HepG2 (cell line): ENCODE measurements at regions not wholly inside any gene's neighbourhood (a gene's known extent, or its start where the extent isn't known, plus 50 kb on each side); places are given as distances from the start of the nearest gene placed in this dataset.

Experiments used
- ATAC-seq: fragments of 200-7000 bp; cut with Tn5 transposase; 3 replicates; pipeline ENCODE4 v1.9.1; 2020; ENCODE audit warnings: mild to moderate bottlenecking, moderate library complexity
- BruUV-seq: library from RNA; stranded (reverse); fragments of 400-500 nt; replicated peaks from 2 replicates; lab custom pipeline; 2021; lab: Mats Ljungman, UMichigan
- CTCF ChIA-PET: fragments of 300-600 bp; formaldehyde crosslinking; extraction: SDS; loops from one replicate; lab custom pipeline; 2021; ENCODE audit warnings: low total read pairs, inconsistent platforms, low intra/inter-chr PET ratio; lab: Yijun Ruan, JAX
- POLR2A ChIA-PET: fragments of 350-600 bp; sonication (Branson Sonifier 250); formaldehyde crosslinking; loops from one replicate; lab custom pipeline; 2020; ENCODE audit warnings: antibody characterized with exemption, inconsistent platforms; lab: Yijun Ruan, JAX
- DNase-seq: peaks from one replicate; pipeline ENCODE4 v3.0.0-alpha.2; 2015; ENCODE audit warnings: low spot score
- FAIRE-seq: peaks from 3 replicates; lab custom pipeline; 2011; peaks lifted over from hg19 to GRCh38; lab: Jason Lieb, UNC
- H2AFZ ChIP-seq: one replicate; pipeline ENCODE4 v1.6.1; 2011; ENCODE audit warnings: low read length, inconsistent platforms
- H3K27ac ChIP-seq: fragments of 300-600 bp; 3 replicates; pipeline ENCODE4 v1.8.0; 2011; ENCODE audit warnings: mixed run types, mild to moderate bottlenecking, mixed read lengths, low read length, inconsistent platforms; ENCODE audit not compliant: insufficient read depth; ENCODE audit errors: extremely low read length
- H3K27me3 ChIP-seq, 2 experiments: fragments of 200-600 bp in 1 of 2; 2 replicates in 1 of 2; 3 replicates in 1 of 2; pipeline versions ENCODE4 v1.6.0 to v1.8.0; 2011; ENCODE audit warnings: low read length in 2 of 2, mild to moderate bottlenecking in 2 of 2, moderate library complexity in 2 of 2, inconsistent platforms in 1 of 2; ENCODE audit not compliant: insufficient read depth in 2 of 2, control insufficient read depth in 1 of 2
- H3K36me3 ChIP-seq, 2 experiments: fragments of 200-600 bp in 1 of 2; replicated peaks in 1 of 2; 2 replicates in 1 of 2; 3 replicates in 1 of 2; pipeline versions ENCODE4 v1.5.1 to v1.8.0; 2011; ENCODE audit warnings: low read length in 2 of 2, inconsistent platforms in 1 of 2; ENCODE audit not compliant: insufficient read depth in 2 of 2, control insufficient read depth in 1 of 2
- H3K4me1 ChIP-seq: 2 replicates; pipeline ENCODE4 v1.5.1; 2012; ENCODE audit warnings: low read length, inconsistent platforms; ENCODE audit not compliant: insufficient read depth
- H3K4me2 ChIP-seq: 2 replicates; pipeline ENCODE4 v1.6.0; 2011; ENCODE audit warnings: low read depth, low read length, inconsistent platforms
- H3K4me3 ChIP-seq, 3 experiments: fragments of 200-600 bp in 1 of 3; sonication (generic), shearing (Covaris generic) in 1 of 3; replicated peaks in 1 of 3; 2 replicates each; pipeline ENCODE4 v1.5.1; 2011 to 2016; ENCODE audit warnings: low read length in 3 of 3, inconsistent platforms in 2 of 3, low read depth in 2 of 3, mild to moderate bottlenecking in 2 of 3, control low read depth in 1 of 3, mixed read lengths in 1 of 3; ENCODE audit not compliant: insufficient read depth in 1 of 3
- H3K79me2 ChIP-seq: one replicate; pipeline ENCODE4 v1.6.1; 2011; ENCODE audit warnings: low read length, inconsistent platforms; ENCODE audit not compliant: insufficient read depth
- H3K9ac ChIP-seq: 2 replicates; pipeline ENCODE4 v1.6.0; 2011; ENCODE audit warnings: mild to moderate bottlenecking, low read depth, low read length, inconsistent platforms; ENCODE audit not compliant: insufficient read depth
- H3K9me3 ChIP-seq: 2 replicates; pipeline ENCODE4 v1.5.1; 2012; ENCODE audit warnings: mild to moderate bottlenecking, low read length
- H4K20me1 ChIP-seq: 2 replicates; pipeline ENCODE4 v1.6.0; 2011; ENCODE audit warnings: inconsistent platforms, mild to moderate bottlenecking, low read length, moderate library complexity; ENCODE audit not compliant: insufficient read depth
- CEBPB ChIP-seq: IDR thresholded peaks from 2 replicates; pipeline ENCODE4 v1.6.1; 2011; ENCODE audit warnings: low read depth, low read length, improper control_type of control experiment, borderline replicate concordance
- CREM ChIP-seq, 2 experiments: sonication (generic) in 1 of 2; formaldehyde crosslinking in 1 of 2; IDR thresholded peaks; 2 replicates each; pipeline versions ENCODE4 v1.4.0 to v1.6.1; 2016 to 2020; ENCODE audit warnings: antibody characterized with exemption in 1 of 2, mild to moderate bottlenecking in 1 of 2, missing genetic modification reagents in 1 of 2
- FOXK2 ChIP-seq: fragments of 450-650 bp; IDR thresholded peaks from 2 replicates; pipeline ENCODE4 v1.6.1; 2016
- GPN1 ChIP-seq: sonication (generic); formaldehyde crosslinking; IDR thresholded peaks from 2 replicates; pipeline ENCODE4 v1.5.1; 2020; ENCODE audit warnings: missing genetic modification reagents, borderline replicate concordance
- NR3C1 ChIP-seq: sonication (generic); formaldehyde crosslinking; IDR thresholded peaks from 2 replicates; pipeline ENCODE4 v1.4.0; 2020; ENCODE audit warnings: missing genetic modification reagents
- PATZ1 ChIP-seq: sonication (generic); formaldehyde crosslinking; IDR thresholded peaks from 2 replicates; pipeline ENCODE4 v1.4.0; 2020; ENCODE audit warnings: missing genetic modification reagents
- POGZ ChIP-seq: sonication (generic); formaldehyde crosslinking; IDR thresholded peaks from 2 replicates; pipeline ENCODE4 v1.4.0; 2020; ENCODE audit warnings: mild to moderate bottlenecking, missing genetic modification reagents
- PTBP1 ChIP-seq: fragments of 200-400 bp; formaldehyde crosslinking; IDR thresholded peaks from 2 replicates; pipeline ENCODE4 v1.6.1; 2018; ENCODE audit warnings: low read length, low read depth; ENCODE audit not compliant: poor library complexity, severe bottlenecking
- SP4 ChIP-seq: sonication (generic); formaldehyde crosslinking; IDR thresholded peaks from 2 replicates; pipeline ENCODE4 v1.8.1; 2023; ENCODE audit warnings: mild to moderate bottlenecking, missing genetic modification reagents
- ZBTB38 ChIP-seq: sonication (generic); formaldehyde crosslinking; IDR thresholded peaks from 2 replicates; pipeline ENCODE4 v1.5.1; 2020; ENCODE audit warnings: mild to moderate bottlenecking, missing genetic modification reagents
- ZC3H4 ChIP-seq: sonication (generic); formaldehyde crosslinking; IDR thresholded peaks from 2 replicates; pipeline ENCODE4 v1.4.0; 2020; ENCODE audit warnings: missing genetic modification reagents, borderline replicate concordance
- ZNF512 ChIP-seq: sonication (generic); formaldehyde crosslinking; IDR thresholded peaks from 2 replicates; pipeline ENCODE4 v1.4.0; 2020; ENCODE audit warnings: mild to moderate bottlenecking, missing genetic modification reagents
- ZNF556 ChIP-seq: sonication (generic); formaldehyde crosslinking; IDR thresholded peaks from 2 replicates; pipeline ENCODE4 v1.4.0; 2020; ENCODE audit warnings: mild to moderate bottlenecking, missing genetic modification reagents, borderline replicate concordance
- ZNF639 ChIP-seq: conservative IDR thresholded peaks from 2 replicates; pipeline ENCODE4 v1.6.1; 2018; ENCODE audit warnings: missing genetic modification reagents
- ZNF749 ChIP-seq: sonication (generic); formaldehyde crosslinking; IDR thresholded peaks from 2 replicates; pipeline ENCODE4 v1.8.0; 2022; ENCODE audit warnings: mild to moderate bottlenecking, missing genetic modification reagents, moderate library complexity, borderline replicate concordance
- WGBS: methylation state at CpG from one replicate; pipeline ENCODE4 v1.1.6; 2017; ENCODE audit warnings: low lambda C conversion rate; 5-methylcytosine and 5-hydroxymethylcytosine counted together
- in situ Hi-C: cut with HindIII; loops from 2 replicates; pipeline ENCODE4 v1.10.0; 2017; ENCODE audit warnings: low pct_unique_long_range_greater_than_20kb; ENCODE audit not compliant: extremely low pct_ligation_motif_present
- intact Hi-C: fragments of 100-400 bp; cut with micrococcal nuclease; formaldehyde crosslinking; loops from one replicate; pipeline ENCODE4 v1.10.0; 2022; ENCODE audit not compliant: unreplicated experiment

DNA sequence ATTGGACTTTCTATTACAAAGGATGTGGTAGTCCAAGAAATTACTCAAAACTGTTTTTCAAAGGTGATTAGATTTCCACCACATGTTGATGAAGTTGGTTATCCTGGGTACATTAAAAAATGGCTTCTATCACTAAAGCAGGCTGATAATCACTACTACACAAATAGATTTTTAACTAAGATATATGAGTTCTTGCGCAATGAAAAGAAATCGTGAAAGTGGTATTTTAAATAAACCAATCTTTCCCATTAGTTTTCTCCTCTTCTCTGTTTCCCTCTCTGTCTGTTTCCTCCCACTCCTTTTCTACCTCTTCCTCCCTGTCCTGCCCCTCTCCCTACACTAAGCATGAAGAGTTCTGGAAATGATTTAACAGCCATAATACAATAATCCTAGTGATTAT, 487.9 kb upstream of the CITED2 start:
- Histone ChIP-seq H3K9me3 (peaks cover 7% of the 10 kb centered on the region; the same call in 1 of the 2 replicates), H3K27ac (no peak overlapping the region), H3K4me2 (no peak overlapping the region), H4K20me1 (no peaks in the 10 kb centered on the region), H3K4me1 (no peaks in the 10 kb centered on the region), H3K9ac (no peak overlapping the region), H3K79me2 (no peaks in the 10 kb centered on the region), H3K36me3 (no peaks in the 10 kb centered on the region), H2AFZ (no peak overlapping the region), H3K4me3 (no peak overlapping the region), H3K27me3 (no peaks in the 10 kb centered on the region)
- in situ Hi-C loops (no loop called here), intact Hi-C loops (no loop called here)
- WGBS, result 90% methylated on average over 2 of the region's 2 CpGs
- FAIRE-seq (no peak), ATAC-seq (no peak), DNase-seq (no peak)
- no TSS peak for BruUV-seq
- TF ChIP-seq SP4 (CRISPR knock-in tag) (no peak), ZNF556 (CRISPR knock-in tag) (no peak), CEBPB (peak; percentile 75)
- POLR2A ChIA-PET, result no interaction called here
- CTCF ChIA-PET, result no interaction called here

- Histone ChIP-seq H3K9ac (no peak overlapping the region), H3K4me3 (no peak overlapping the region), H3K36me3 (no peaks in the 10 kb centered on the region), H3K4me1 (0 out of 2 replicates have a peak, but pooled peaks cover 13% of the 10 kb centered on the region), H3K27ac (no peak overlapping the region), H3K9me3 (peaks cover 7% of the 10 kb centered on the region; the same call in 1 of the 2 replicates), H3K79me2 (no peaks in the 10 kb centered on the region), H4K20me1 (no peaks in the 10 kb centered on the region), H3K27me3 (no peaks in the 10 kb centered on the region), H3K4me2 (no peak overlapping the region), H2AFZ (no peak overlapping the region)
- no peak for DNase-seq
- FAIRE-seq, result no peak
- in situ Hi-C loops (no loop called here), intact Hi-C loops (no loop called here)
- ChIA-PET CTCF (no interaction called here), POLR2A (no interaction called here)
- no TSS peak for BruUV-seq
- 41% methylated on average over 4 of the region's 4 CpGs for WGBS
- no peak for ATAC-seq
- TF ChIP-seq ZBTB38 (CRISPR knock-in tag), result no peak
- TF ChIP-seq ZNF512 (CRISPR knock-in tag), result no peak
- no peak for TF ChIP-seq PTBP1
- TF ChIP-seq ZNF749 (CRISPR knock-in tag), result no peak
- no peak for TF ChIP-seq GPN1 (CRISPR knock-in tag)
- no peak for TF ChIP-seq CREM (IDR thresholded peaks at IDR 0.05)
- no peak for TF ChIP-seq CREM (CRISPR knock-in tag; IDR thresholded peaks at IDR 0.05)
- TF ChIP-seq FOXK2, result no peak
- no peak for TF ChIP-seq POGZ (CRISPR knock-in tag)
- no peak for TF ChIP-seq NR3C1 (CRISPR knock-in tag)
- TF ChIP-seq ZNF639, result no peak
- no peak for TF ChIP-seq ZC3H4 (CRISPR knock-in tag)
- TF ChIP-seq PATZ1 (CRISPR knock-in tag), result no peak
These were observed 485.8 kb upstream of the CITED2 start for GRCh38 chr6:139860203-139860602.
